IMR-90 (cell line): ENCODE measurements at regions not wholly inside any gene's neighbourhood (a gene's known extent, or its start where the extent isn't known, plus 50 kb on each side); places are given as distances from the start of the nearest gene placed in this dataset.

Experiments used
- CEBPB ChIP-seq: IDR thresholded peaks from 2 replicates; pipeline ENCODE4 v1.6.1; 2012; ENCODE audit warnings: low read depth, low read length, improper control_type of control experiment
- MAFK ChIP-seq: IDR thresholded peaks from 2 replicates; pipeline ENCODE4 v1.6.1; 2012; ENCODE audit warnings: low read depth, low read length, improper control_type of control experiment
- NFE2L2 ChIP-seq: fragments of 150-350 bp; IDR thresholded peaks from 2 replicates; pipeline ENCODE4 v1.6.1; 2016; ENCODE audit warnings: low read depth, mild to moderate bottlenecking, low read length
- POLR2A ChIP-seq: IDR thresholded peaks from 2 replicates; pipeline ENCODE4 v1.6.1; 2012; ENCODE audit warnings: mild to moderate bottlenecking, low read depth, low read length
- RAD21 ChIP-seq: IDR thresholded peaks from 2 replicates; pipeline ENCODE4 v1.6.1; 2012; ENCODE audit warnings: low read length, improper control_type of control experiment
- TF ChIP-seq, protein P1 (sequence below): conservative IDR thresholded peaks from 2 replicates; pipeline ENCODE4 v1.5.1; 2012; ENCODE audit warnings: mild to moderate bottlenecking, low read depth, low read length, improper control_type of control experiment

DNA sequence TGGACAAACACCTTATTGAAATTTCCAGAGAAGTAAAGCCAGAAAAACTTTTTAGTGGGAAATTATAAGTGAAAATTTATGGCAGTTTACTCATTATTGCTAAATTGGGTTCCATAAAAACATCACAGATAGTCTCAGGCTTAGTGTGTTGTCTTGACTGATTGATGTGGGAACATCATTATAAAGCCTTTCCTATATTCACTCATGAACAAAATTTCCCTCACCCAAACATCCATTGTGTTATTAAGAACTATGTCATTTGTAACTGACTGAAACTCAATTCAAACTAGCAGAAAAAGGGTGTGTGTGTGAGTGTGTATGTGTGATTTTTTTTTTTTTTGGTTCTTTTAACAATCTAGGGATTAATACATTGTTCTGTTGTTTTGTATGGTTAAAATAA, 143.7 kb upstream of the SEMA6A start:
- TF ChIP-seq, protein P1, sequence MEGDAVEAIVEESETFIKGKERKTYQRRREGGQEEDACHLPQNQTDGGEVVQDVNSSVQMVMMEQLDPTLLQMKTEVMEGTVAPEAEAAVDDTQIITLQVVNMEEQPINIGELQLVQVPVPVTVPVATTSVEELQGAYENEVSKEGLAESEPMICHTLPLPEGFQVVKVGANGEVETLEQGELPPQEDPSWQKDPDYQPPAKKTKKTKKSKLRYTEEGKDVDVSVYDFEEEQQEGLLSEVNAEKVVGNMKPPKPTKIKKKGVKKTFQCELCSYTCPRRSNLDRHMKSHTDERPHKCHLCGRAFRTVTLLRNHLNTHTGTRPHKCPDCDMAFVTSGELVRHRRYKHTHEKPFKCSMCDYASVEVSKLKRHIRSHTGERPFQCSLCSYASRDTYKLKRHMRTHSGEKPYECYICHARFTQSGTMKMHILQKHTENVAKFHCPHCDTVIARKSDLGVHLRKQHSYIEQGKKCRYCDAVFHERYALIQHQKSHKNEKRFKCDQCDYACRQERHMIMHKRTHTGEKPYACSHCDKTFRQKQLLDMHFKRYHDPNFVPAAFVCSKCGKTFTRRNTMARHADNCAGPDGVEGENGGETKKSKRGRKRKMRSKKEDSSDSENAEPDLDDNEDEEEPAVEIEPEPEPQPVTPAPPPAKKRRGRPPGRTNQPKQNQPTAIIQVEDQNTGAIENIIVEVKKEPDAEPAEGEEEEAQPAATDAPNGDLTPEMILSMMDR, result no peak
- TF ChIP-seq NFE2L2 (no peak), CEBPB (no peak), RAD21 (no peak), MAFK (no peak), POLR2A (no peak)
